GM21526 (cell line): ENCODE measurements at regions not wholly inside any gene's neighbourhood (a gene's known extent, or its start where the extent isn't known, plus 50 kb on each side); places are given as distances from the start of the nearest gene placed in this dataset.

Source experiments
- ATAC-seq: cut with Tn5 transposase; IDR thresholded peaks from one replicate; pipeline ENCODE4 v1.9.1; 2021; ENCODE audit warnings: moderate library complexity; ENCODE audit not compliant: unreplicated experiment, low FRiP score

DNA sequence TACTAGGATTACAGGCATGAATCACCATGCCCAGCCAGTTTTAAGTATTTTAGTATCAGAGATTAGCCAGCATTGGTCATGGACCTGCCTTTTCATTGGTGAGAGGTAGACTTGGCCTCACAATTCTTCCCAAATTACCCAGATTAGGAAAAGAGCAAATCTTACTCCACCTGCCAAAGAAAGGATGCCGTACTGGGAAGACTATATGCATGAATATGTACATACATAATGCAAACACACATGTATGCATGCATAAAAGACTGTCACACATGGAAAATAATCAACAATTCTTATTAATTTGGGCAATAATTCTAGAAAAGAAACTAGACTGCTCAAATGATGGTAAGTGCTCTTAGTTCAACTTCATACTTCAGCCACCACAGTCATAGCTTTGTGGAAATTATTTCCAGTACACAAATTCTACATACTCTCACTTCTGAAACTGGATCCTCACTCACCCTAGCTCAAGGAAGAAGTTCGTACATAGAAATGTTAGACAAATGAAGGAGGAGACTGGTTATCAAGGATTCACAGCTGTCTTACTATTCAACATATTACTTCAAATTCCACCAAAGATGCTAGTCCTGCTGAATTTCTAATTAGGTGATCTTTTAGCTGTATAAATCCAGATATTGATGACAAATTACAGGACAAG lies 73.7 kb downstream of the MINAR2 start:
- no peak for ATAC-seq

- no peak for ATAC-seq
These were observed 74.0 kb upstream of the CHSY3 start for GRCh38 chr5:129830288-129830687.

- no peak for ATAC-seq
These were observed 67.9 kb upstream of the CHSY3 start for GRCh38 chr5:129836321-129836720.

GRCh38 chr5:129844764-129845163 lies 59.5 kb upstream of the CHSY3 start:
- ATAC-seq: no peak

DNA sequence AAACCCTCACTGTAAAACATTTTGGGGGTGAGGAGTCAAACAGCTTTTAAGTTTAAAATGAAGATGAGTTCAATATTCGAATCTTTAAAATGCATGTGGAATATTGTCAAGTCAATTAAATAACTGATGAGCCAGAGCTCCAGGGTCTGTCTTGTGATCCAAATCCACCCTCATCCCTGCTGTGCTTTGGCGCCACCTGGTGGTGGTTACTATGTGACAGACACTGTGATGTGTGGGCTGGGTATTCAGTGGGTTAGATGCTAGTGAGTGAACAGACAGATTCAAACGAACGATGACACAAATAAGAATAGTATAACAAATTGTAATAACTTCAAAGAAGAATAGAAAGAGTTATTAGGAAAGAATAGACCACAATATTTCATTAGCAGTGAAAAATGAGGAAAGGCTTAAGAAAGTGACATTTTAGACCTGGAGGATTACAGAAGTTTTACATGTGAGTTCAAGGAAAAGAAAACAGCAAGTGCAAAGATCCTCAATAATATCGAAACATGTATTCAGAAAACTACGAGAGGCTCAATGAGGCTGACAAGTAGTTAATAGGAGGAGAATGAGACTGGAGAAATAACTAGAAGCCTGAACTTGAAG lies 51.4 kb upstream of the CHSY3 start:
- ATAC-seq: peak; percentile 99

DNA sequence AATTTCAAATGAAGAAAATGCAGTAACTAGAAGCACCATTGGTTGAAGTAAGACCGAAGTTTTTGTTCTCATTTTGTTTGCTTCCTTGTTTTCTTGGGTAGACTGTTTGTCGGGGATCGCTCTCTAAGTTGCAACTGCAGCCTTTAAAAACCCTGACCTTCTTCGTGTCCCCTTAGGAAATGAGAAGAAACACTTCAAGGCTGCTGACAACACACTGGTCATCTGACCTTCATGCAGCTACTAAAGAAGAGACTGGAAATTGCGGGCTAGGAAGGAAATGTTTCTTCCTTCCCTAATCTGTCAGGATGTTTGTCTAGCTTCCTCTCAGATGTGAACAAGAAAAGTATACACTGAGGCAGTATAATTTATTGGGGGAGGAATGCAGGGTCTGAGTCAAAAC lies 50.7 kb upstream of the CHSY3 start:
- ATAC-seq: no peak
